GM12874 (cell line): ENCODE measurements at regions not wholly inside any gene's neighbourhood (a gene's known extent, or its start where the extent isn't known, plus 50 kb on each side); places are given as distances from the start of the nearest gene placed in this dataset.

Experiments used
- TF ChIP-seq, protein P1 (sequence below): IDR thresholded peaks from 2 replicates; pipeline ENCODE4 v1.5.1; 2011; ENCODE audit warnings: low read depth, mild to moderate bottlenecking, control low read depth, low read length, moderate library complexity; ENCODE audit not compliant: insufficient read depth

DNA sequence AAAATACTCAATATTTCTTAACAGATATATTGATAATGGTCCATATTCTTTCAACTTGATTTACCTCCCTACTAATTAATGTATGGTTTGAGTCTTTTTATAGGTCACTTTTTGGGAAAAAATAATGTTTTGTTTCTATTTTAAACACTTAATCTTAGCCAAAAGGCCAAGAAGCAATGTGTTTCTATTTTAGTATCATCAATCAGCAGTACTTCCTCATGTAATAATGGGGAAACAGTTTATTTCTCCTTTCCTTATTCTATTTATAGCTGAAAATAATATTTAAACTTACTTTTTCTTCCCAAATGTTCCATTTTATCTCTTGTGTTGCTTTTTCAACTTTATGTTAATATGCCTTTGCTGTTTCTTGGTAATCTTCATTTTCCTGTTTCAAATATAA, 295.1 kb downstream of the ALDH8A1 start:
- TF ChIP-seq, protein P1, sequence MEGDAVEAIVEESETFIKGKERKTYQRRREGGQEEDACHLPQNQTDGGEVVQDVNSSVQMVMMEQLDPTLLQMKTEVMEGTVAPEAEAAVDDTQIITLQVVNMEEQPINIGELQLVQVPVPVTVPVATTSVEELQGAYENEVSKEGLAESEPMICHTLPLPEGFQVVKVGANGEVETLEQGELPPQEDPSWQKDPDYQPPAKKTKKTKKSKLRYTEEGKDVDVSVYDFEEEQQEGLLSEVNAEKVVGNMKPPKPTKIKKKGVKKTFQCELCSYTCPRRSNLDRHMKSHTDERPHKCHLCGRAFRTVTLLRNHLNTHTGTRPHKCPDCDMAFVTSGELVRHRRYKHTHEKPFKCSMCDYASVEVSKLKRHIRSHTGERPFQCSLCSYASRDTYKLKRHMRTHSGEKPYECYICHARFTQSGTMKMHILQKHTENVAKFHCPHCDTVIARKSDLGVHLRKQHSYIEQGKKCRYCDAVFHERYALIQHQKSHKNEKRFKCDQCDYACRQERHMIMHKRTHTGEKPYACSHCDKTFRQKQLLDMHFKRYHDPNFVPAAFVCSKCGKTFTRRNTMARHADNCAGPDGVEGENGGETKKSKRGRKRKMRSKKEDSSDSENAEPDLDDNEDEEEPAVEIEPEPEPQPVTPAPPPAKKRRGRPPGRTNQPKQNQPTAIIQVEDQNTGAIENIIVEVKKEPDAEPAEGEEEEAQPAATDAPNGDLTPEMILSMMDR, result no peak

DNA sequence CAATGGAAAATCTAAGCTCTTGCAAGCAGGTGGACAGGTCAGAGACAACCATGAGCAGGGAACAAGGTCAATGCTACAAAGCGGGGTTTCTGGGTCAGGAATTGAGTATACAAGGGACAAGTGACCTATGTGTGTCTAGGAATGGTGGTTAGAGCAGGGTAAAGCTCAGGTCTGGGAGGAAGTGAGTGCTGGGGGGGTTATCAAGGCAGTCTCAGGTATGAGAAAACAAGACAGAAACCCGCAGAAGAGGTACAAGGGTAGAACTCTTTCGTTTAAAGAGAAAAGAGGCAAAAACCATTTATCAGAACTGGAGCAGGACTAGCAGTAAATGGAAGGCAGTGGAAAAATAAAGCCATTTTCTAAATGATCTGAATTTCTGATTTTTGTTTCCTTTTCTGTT, 298.4 kb downstream of the ALDH8A1 start:
- TF ChIP-seq, protein P1, result no peak

DNA sequence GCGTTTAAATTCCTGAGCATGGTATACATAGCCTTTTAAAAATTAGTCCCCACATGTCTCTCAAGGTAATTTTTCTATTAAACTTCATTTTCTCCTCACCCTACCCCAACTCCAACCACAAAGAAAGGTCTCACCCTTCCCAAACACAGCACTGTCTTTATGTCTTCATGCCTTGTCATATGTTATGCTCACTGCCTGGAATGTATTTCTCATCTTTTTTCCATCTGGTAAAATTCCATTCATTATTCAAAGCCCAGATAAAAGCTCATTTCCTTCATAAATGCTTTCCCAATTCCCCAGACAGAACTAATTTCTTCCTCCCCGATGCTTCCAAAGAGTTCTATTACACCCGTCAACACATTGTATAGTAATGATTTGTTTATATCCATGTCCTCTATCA, 302.0 kb downstream of the ALDH8A1 start:
- TF ChIP-seq, protein P1, result no peak

DNA sequence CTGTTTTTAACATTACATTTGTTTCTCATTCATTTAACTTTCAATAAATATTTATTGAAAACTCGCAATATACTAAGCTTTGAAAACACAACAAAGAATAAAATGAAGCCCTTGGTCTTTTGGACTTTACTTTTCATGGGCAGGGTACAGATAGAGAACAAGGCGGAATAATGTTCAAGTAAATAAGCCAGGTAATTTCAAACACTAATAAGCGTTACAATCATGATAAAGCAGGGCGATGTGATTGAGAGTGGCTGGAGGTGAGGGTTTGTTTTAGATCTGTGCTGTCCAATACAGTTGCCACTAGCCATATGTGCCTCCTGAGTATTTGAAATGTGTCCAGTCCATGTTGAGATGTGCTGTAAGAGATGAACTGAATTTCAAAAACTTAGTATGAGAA, 307.1 kb downstream of the ALDH8A1 start:
- TF ChIP-seq, protein P1, result no peak

DNA sequence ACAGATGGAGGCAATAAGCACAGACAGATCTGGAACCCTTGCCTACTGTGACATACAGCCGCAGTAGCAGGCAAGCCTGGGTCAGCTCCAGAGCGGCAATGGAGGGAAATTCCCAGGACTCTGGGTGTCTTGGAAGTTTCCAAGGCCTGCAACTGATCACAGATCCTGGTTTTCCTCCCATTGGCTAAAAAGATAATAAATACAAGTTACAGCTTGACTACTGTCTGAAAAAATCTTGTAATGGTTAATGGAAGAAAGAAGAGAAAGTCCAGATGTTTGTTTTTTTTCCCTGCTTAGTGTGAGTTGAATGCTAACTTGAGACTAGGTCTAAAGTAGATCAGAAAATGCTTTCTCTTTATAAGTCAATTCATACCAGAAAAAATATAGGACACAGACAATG, 307.6 kb downstream of the ALDH8A1 start:
- TF ChIP-seq, protein P1, result no peak

DNA sequence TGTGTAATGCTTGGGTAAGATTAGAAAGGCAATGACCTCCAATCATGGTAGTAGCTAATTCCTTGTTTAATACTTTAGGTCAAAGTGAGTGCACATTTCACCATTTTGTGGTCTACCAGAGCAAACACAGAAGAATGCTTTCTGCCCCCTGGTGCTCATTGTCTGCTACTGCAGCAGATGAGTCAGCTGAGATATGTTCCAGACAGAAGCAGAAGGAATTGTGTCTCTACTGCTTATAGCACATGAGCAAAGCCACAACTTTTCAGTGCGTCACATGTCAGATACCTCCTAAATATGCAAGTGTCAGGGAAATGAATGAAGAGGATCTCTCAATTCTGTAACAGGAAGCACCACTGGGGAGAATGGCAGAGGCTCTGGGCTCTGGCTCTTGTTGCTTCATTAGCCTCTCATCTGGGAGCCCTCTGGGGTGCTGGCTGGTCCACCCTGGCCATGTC, 308.9 kb downstream of the ALDH8A1 start:
- TF ChIP-seq, protein P1, result peak; percentile 83

DNA sequence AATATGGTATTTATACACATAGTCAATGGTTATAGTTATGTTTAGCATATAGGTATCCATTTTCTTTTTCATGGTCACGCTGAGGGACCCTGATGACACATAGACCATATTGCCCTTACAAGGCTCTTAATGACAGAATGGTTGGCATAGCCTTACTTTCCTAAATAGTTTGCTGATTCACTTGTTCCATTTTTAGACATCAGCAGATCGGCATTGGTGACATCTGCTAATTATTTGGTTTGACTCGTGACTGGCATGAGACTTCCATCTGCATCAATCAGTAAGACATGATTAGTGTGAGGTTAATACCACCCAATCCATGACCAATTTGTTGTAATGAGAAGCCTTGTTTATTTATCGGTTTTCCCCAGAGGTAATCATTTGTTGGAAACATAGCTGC, 309.7 kb downstream of the ALDH8A1 start:
- TF ChIP-seq, protein P1, result no peak
